Ascending aorta (tissue), 2 donors: ENCODE measurements at regions not wholly inside any gene's neighbourhood (a gene's known extent, or its start where the extent isn't known, plus 50 kb on each side); places are given as distances from the start of the nearest gene placed in this dataset.

Experiments used
- DNase-seq, 2 donors: peaks; one replicate each; pipeline ENCODE4 v3.0.0-alpha.2; 2019; ENCODE audit warnings: low spot score in 2 of 2
- H3K27ac ChIP-seq, 2 donors: fragments of 200-600 bp; sonication (generic); one replicate each; pipeline ENCODE4 v1.5.1; 2016 to 2017; ENCODE audit warnings: mild to moderate bottlenecking in 1 of 2
- H3K27me3 ChIP-seq: fragments of 200-600 bp; sonication (generic); one replicate; pipeline ENCODE4 v1.5.1; 2017
- H3K36me3 ChIP-seq, 2 donors: fragments of 200-600 bp; sonication (generic); one replicate each; pipeline ENCODE4 v1.5.1; 2016
- H3K4me1 ChIP-seq, 2 donors: fragments of 200-600 bp; sonication (generic); one replicate each; pipeline ENCODE4 v1.5.1; 2016 to 2017; ENCODE audit warnings: mild to moderate bottlenecking in 1 of 2
- H3K4me3 ChIP-seq, 2 donors: fragments of 200-600 bp; sonication (generic); one replicate each; pipeline ENCODE4 v1.5.1; 2016 to 2017; ENCODE audit warnings: mild to moderate bottlenecking in 1 of 2
- H3K9me3 ChIP-seq, 2 donors: fragments of 200-600 bp; sonication (generic); one replicate each; pipeline ENCODE4 v1.5.1; 2016
- CTCF ChIP-seq, 3 experiments: fragments of 200-600 bp in 2 of 3; fragments of 450-650 bp in 1 of 3; sonication (generic) in 2 of 3; IDR thresholded peaks; one replicate each; pipeline ENCODE4 v1.5.1; 2016 to 2019; ENCODE audit warnings: antibody characterized with exemption in 3 of 3, mild to moderate bottlenecking in 1 of 3, moderate library complexity in 1 of 3
- intact Hi-C: fragments of 100-400 bp; cut with DNase I; formaldehyde crosslinking; loops from one replicate; pipeline ENCODE4 v1.15.1; 2023

GRCh38 chr2:175742367-175742766 is 259.7 kb downstream of the LNPK start:
- TF ChIP-seq CTCF (IDR thresholded peaks at IDR 0.05): no peak
- Histone ChIP-seq H3K36me3 (no peaks in the 10 kb centered on the region), H3K9me3 (no peaks in the 10 kb centered on the region), H3K27ac (no peak overlapping the region), H3K4me3 (no peak overlapping the region), H3K27me3 (no peaks in the 10 kb centered on the region), H3K4me1 (no peaks in the 10 kb centered on the region)
- intact Hi-C loops: no loop called here
- no peak for DNase-seq

- intact Hi-C loops: no loop called here
- TF ChIP-seq CTCF (IDR thresholded peaks at IDR 0.05): no peak
These were observed 260.9 kb downstream of the LNPK start for GRCh38 chr2:175741164-175741563.

GRCh38 chr2:175737722-175738361 is 264.2 kb downstream of the LNPK start:
- intact Hi-C loops: no loop called here
- Histone ChIP-seq H3K4me3 (no peak overlapping the region), H3K9me3 (no peaks in the 10 kb centered on the region), H3K4me1 (no peaks in the 10 kb centered on the region), H3K27ac (no peak overlapping the region), H3K36me3 (no peaks in the 10 kb centered on the region), H3K27me3 (no peaks in the 10 kb centered on the region)
- TF ChIP-seq CTCF (IDR thresholded peaks at IDR 0.05): no peak
- no peak for DNase-seq

More at GRCh38 chr2:175741164-175741563, 260.9 kb downstream of the LNPK start:
- Histone ChIP-seq H3K9me3 (no peaks in the 10 kb centered on the region), H3K4me1 (no peaks in the 10 kb centered on the region), H3K27me3 (no peaks in the 10 kb centered on the region), H3K27ac (no peak overlapping the region), H3K4me3 (no peak overlapping the region), H3K36me3 (no peaks in the 10 kb centered on the region)
- DNase-seq: no peak

- H3K27ac ChIP-seq: no peak overlapping the region
- no peaks in the 10 kb centered on the region for H3K36me3 ChIP-seq
- intact Hi-C loops: no loop called here
- no peak for TF ChIP-seq CTCF (IDR thresholded peaks at IDR 0.05)
- H3K4me1 ChIP-seq: no peaks in the 10 kb centered on the region
- no peaks in the 10 kb centered on the region for H3K27me3 ChIP-seq
- no peak for DNase-seq
- no peaks in the 10 kb centered on the region for H3K9me3 ChIP-seq
- no peak overlapping the region for H3K4me3 ChIP-seq
These were observed 267.4 kb downstream of the LNPK start for GRCh38 chr2:175734686-175735085.

GRCh38 chr2:175732531-175732930 is 269.5 kb downstream of the LNPK start:
- Histone ChIP-seq H3K36me3 (no peaks in the 10 kb centered on the region), H3K27ac (no peak overlapping the region), H3K27me3 (no peaks in the 10 kb centered on the region), H3K4me3 (no peak overlapping the region), H3K9me3 (no peaks in the 10 kb centered on the region), H3K4me1 (no peaks in the 10 kb centered on the region)
- intact Hi-C loops: no loop called here
- TF ChIP-seq CTCF (IDR thresholded peaks at IDR 0.05): no peak
- DNase-seq: no peak

GRCh38 chr2:175730050-175730449 is 272.0 kb downstream of the LNPK start:
- no peak for DNase-seq

More at GRCh38 chr2:175730050-175730449, 272.0 kb downstream of the LNPK start:
- intact Hi-C loops: no loop called here
- H3K27me3 ChIP-seq: no peaks in the 10 kb centered on the region
- H3K36me3 ChIP-seq: no peaks in the 10 kb centered on the region
- H3K4me3 ChIP-seq: no peak overlapping the region
- TF ChIP-seq CTCF (IDR thresholded peaks at IDR 0.05): no peak
- H3K27ac ChIP-seq: no peak overlapping the region
- H3K9me3 ChIP-seq: no peaks in the 10 kb centered on the region
- H3K4me1 ChIP-seq: no peaks in the 10 kb centered on the region
